ENCODE measurements at regions not wholly inside any gene's neighbourhood (a gene's known extent, or its start where the extent isn't known, plus 50 kb on each side); places are given as distances from the start of the nearest gene placed in this dataset.

- TF ChIP-seq, protein P1, sequence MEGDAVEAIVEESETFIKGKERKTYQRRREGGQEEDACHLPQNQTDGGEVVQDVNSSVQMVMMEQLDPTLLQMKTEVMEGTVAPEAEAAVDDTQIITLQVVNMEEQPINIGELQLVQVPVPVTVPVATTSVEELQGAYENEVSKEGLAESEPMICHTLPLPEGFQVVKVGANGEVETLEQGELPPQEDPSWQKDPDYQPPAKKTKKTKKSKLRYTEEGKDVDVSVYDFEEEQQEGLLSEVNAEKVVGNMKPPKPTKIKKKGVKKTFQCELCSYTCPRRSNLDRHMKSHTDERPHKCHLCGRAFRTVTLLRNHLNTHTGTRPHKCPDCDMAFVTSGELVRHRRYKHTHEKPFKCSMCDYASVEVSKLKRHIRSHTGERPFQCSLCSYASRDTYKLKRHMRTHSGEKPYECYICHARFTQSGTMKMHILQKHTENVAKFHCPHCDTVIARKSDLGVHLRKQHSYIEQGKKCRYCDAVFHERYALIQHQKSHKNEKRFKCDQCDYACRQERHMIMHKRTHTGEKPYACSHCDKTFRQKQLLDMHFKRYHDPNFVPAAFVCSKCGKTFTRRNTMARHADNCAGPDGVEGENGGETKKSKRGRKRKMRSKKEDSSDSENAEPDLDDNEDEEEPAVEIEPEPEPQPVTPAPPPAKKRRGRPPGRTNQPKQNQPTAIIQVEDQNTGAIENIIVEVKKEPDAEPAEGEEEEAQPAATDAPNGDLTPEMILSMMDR (IDR thresholded peaks at IDR 0.05; ENCODE audit: insufficient read depth, low read length, poor library complexity, severe bottlenecking) = no peak
- DNase-seq (ENCODE audit: low read depth) = no peak
- Histone ChIP-seq H3K27me3 (ENCODE audit: control insufficient read depth, insufficient read depth, low read length) (no peaks in the 10 kb centered on the region), H3K36me3 (ENCODE audit: control insufficient read depth, insufficient read depth, low read length) (no peaks in the 10 kb centered on the region), H3K4me3 (ENCODE audit: low read depth, low read length) (no peak overlapping the region)
Observed at GRCh38 chr2:222771832-222772231, 89.0 kb upstream of the ACSL3 start.

GRCh38 chr2:222774941-222775340 is 85.9 kb upstream of the ACSL3 start:
- no peak for DNase-seq (ENCODE audit: low read depth)
- TF ChIP-seq, protein P1 (IDR thresholded peaks at IDR 0.05; ENCODE audit: insufficient read depth, low read length, poor library complexity, severe bottlenecking) = no peak

GRCh38 chr2:222776792-222777191 is 84.0 kb upstream of the ACSL3 start:
- Histone ChIP-seq H3K27me3 (ENCODE audit: control insufficient read depth, insufficient read depth, low read length) (no peaks in the 10 kb centered on the region), H3K4me3 (ENCODE audit: low read depth, low read length) (no peak overlapping the region), H3K36me3 (ENCODE audit: control insufficient read depth, insufficient read depth, low read length) (no peaks in the 10 kb centered on the region)
- TF ChIP-seq, protein P1 (IDR thresholded peaks at IDR 0.05; ENCODE audit: insufficient read depth, low read length, poor library complexity, severe bottlenecking) = no peak
- no peak for DNase-seq (ENCODE audit: low read depth)

More at GRCh38 chr2:222774941-222775340, 85.9 kb upstream of the ACSL3 start:
- H3K27me3 ChIP-seq (ENCODE audit: control insufficient read depth, insufficient read depth, low read length) = no peaks in the 10 kb centered on the region
- H3K4me3 ChIP-seq (ENCODE audit: low read depth, low read length) = no peak overlapping the region
- no peaks in the 10 kb centered on the region for H3K36me3 ChIP-seq (ENCODE audit: control insufficient read depth, insufficient read depth, low read length)

DNA sequence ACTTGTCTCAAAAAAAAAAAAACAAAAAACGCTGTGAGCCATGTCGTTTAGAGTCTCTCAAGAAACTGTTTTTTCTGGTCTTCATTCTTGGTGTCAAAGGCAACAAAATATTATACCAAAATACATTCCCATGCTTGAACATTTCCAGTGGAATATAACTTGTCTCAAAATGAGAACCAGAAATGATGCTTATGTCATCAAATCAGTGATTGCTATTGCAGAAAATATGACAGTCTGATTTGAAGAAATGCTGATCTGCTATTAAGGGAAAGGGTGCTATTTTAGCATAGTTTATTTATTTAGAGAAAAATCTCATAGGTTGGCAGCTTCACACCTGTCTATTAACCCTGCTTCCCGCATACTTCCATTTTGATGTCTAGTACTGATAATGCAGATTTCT is 82.4 kb upstream of the ACSL3 start:
- H3K4me3 ChIP-seq (ENCODE audit: low read depth, low read length) = no peak overlapping the region

DNA sequence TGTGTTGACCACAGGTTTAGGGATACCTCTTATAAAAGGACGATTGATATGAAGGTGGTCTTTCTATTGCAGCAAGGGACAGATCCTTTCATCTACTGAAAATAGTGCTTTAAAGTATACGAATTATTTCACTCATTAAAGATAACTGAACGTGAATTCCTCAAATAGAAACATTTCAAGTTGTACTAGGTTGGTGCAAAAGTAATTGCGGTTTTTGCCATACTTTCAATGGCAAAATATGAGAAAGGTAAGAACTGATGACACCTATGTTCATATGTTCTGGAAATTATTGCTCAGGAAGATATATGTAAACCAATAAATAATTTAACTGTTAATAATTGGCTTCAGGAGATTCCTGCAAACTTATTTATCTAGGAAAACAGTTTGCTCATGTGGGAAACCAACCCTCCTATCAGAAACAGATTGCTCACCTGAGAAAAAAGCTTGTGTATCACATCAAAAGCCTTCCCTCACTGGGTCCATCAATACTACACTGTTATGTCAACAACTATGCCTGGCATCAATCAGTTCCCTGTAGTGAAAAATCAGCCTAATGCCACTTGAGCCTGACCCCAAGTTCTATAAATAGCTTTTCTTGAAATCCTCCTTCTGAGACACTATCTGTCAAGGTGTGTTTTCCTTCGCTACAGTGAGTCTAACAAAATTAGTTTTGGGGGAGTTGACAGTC is 81.5 kb upstream of the ACSL3 start:
- TF ChIP-seq, protein P1 (IDR thresholded peaks at IDR 0.05; ENCODE audit: insufficient read depth, low read length, poor library complexity, severe bottlenecking) = no peak
- no peak for DNase-seq (ENCODE audit: low read depth)
- no peaks in the 10 kb centered on the region for H3K27me3 ChIP-seq (ENCODE audit: control insufficient read depth, insufficient read depth, low read length)
- H3K4me3 ChIP-seq (ENCODE audit: low read depth, low read length) = no peak overlapping the region
- no peaks in the 10 kb centered on the region for H3K36me3 ChIP-seq (ENCODE audit: control insufficient read depth, insufficient read depth, low read length)

More for the DNA sequence above, 82.4 kb upstream of the ACSL3 start:
- TF ChIP-seq, protein P1 (IDR thresholded peaks at IDR 0.05; ENCODE audit: insufficient read depth, low read length, poor library complexity, severe bottlenecking) = no peak
- no peaks in the 10 kb centered on the region for H3K36me3 ChIP-seq (ENCODE audit: control insufficient read depth, insufficient read depth, low read length)
- no peaks in the 10 kb centered on the region for H3K27me3 ChIP-seq (ENCODE audit: control insufficient read depth, insufficient read depth, low read length)
- no peak for DNase-seq (ENCODE audit: low read depth)

DNA sequence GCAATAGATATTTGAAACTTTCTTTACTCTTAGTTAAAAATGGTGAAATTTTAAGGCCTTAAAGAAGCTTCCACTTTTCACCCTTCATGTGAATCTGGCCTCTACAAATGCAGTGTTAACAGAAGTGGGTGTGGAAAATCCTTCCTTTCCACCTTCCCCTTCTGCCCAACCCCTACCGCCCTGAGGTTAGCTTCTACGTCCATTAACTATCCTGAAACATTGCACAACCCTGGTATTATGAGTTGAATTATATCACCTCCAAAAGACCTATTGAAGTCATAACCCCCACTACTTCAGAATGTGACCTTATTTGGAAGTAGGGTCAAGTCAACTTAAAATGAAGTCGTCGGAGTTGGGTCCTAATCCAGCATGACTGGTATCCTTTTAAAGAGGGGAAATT is 80.8 kb upstream of the ACSL3 start:
- Histone ChIP-seq H3K27me3 (ENCODE audit: control insufficient read depth, insufficient read depth, low read length) (no peaks in the 10 kb centered on the region), H3K4me3 (ENCODE audit: low read depth, low read length) (no peak overlapping the region), H3K36me3 (ENCODE audit: control insufficient read depth, insufficient read depth, low read length) (no peaks in the 10 kb centered on the region)
- TF ChIP-seq, protein P1 (IDR thresholded peaks at IDR 0.05; ENCODE audit: insufficient read depth, low read length, poor library complexity, severe bottlenecking) = no peak
- DNase-seq (ENCODE audit: low read depth) = no peak

Measured in kidney epithelial cell (primary cell).